ENCODE measurements at regions not wholly inside any gene's neighbourhood (a gene's known extent, or its start where the extent isn't known, plus 50 kb on each side); places are given as distances from the start of the nearest gene placed in this dataset.
A peak's percentile ranks its signal among the peaks of the same experiment; 100 is the strongest.

DNA sequence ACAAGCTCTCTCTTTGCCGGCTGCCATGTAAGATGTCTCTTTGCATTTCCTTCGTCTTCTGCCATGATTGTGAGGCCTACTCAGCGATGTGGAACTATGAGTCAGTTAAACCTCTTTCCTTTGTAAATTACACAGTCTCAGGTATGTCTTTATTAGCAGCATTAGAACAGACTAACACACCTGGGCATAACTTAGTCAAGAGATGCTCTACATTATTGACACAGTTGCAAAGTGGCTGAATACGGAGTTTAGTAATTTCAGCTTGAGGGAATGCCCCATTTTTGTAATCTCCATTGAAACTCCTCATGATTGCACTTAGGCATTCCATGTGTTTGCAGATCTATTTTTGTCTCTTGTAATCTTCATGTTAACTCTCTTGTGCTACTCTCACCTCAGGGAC lies 299.5 kb upstream of the HAND2 start:
- no peak for DNase-seq

GRCh38 chr4:173827707-173828106 lies 297.7 kb upstream of the HAND2 start:
- DNase-seq, result no peak

- no peak for DNase-seq
These were observed 291.8 kb upstream of the HAND2 start for GRCh38 chr4:173821876-173822275.

GRCh38 chr4:173821036-173821435 lies 291.0 kb upstream of the HAND2 start:
- no peak for DNase-seq

DNA sequence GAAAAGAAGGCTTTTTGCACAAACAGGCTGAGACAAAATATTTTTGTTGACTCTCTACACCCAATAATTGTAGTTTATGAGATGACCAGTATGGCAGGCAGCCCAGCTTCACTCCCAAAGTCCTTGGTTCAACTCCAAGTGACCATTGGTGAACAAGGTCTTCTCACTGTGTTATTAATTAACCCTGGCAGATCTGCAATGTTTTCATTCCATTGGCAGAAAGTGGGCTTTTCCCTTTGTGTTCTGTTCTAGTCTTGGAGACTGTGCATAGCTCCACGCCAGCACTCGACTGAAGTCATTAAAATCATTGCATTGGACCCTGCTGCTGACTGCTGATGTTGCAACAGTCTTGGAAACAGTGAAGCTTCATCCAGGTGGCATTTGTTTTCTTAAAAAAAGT lies 277.3 kb upstream of the HAND2 start:
- no peak for DNase-seq

DNA sequence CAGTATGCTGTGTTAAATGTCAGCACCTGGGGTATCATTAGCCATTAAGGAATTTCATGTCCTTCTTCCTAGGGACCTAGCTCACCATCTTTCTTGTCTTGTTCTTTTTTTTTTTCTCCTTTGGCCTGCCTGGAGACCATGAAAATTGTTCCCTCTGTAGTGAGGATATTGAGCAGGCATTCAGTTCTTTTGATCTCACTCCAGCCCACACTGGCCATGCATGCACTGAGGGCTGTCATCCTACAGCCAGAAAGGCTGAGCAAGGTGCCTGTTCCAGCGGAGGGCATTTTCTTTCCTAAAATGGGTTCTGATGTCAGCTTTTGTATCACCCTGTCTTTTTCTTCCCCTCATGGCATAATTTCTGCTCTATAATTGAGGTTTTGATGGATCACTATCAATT lies 275.9 kb upstream of the HAND2 start:
- DNase-seq, result no peak

- DNase-seq, result no peak
These were observed 272.6 kb upstream of the HAND2 start for GRCh38 chr4:173802662-173803022.

DNA sequence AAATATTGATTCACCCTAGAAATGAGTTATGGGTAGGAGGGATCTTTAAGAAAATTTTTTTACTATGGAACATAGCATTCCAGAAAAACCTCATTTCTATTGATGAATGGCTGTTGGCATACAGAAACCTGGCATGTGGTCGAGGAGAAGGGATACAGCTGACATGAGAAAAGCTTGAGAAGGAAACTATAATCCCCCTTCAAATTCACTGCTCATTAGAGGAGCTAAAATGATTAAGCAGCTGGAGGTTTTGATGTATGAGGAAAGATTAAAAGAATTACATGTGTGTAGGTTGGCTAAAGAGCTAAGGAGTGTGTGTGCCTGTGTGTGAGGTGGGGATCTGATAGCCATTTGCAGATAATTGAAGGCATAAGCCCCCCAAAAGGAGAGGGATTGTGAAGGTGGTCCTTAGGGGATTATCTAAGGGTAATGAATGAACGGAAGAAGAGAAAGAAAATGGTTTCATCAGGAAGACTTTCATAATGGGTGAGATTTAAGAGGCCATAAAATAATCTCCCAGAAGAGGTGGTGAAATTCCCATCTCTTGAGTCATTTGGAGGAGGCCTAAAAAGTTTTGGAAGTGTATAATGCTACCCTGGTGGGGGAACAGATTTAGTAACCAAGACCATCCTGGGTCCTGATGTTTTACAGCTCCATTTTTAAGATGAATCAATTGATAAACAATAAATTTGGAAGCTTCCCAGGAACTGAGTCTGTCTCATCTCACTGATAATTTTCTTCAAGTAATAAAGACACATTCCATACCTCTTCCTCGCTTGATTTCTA lies 272.0 kb upstream of the HAND2 start:
- DNase-seq, result no peak

GRCh38 chr4:173801361-173801760 lies 271.3 kb upstream of the HAND2 start:
- no peak for DNase-seq

GRCh38 chr4:173797296-173797695 lies 267.3 kb upstream of the HAND2 start:
- DNase-seq, result no peak

GRCh38 chr4:173794662-173795061 lies 264.6 kb upstream of the HAND2 start:
- DNase-seq, result no peak

- DNase-seq, result no peak
These were observed 264.0 kb upstream of the HAND2 start for GRCh38 chr4:173793937-173794510.

DNA sequence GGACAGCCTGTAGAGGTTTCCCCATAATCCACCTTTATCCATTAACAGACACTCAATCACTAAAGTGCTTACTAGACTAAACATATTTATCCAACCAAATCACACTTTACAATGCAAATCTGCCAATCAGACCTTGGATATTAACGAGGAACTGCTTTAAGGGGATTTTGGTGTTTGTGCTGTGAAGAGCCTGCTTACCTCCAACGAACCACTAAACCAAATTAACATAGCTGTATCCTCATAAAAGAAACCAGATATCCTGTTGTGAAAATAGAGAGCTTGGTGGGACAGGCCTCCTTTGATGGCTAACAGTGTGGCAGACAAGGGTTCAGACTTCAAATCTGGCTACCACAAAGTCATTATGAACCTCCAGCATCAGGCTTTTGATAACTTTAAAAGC lies 252.6 kb upstream of the HAND2 start:
- DNase-seq, result no peak

DNA sequence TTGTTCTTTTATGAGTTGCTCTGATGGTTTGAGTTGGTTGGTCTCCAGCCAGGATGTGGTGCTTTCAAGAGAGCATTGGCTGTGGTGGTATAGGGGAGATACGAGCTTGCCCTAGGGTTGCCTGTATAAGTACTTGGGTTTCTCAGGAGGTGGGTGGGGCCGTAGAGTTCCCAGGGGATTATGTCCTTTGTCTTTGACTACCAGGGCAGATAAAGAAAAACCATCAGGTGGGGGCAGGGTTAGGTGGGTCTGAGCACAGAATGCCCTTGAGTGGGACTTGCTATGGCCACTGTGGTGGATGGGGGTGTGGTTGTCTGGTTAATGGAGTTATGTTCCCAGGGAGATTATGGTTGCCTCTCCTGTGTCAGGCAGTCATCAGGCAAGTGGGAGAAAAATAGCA lies 247.9 kb upstream of the HAND2 start:
- no peak for DNase-seq

DNA sequence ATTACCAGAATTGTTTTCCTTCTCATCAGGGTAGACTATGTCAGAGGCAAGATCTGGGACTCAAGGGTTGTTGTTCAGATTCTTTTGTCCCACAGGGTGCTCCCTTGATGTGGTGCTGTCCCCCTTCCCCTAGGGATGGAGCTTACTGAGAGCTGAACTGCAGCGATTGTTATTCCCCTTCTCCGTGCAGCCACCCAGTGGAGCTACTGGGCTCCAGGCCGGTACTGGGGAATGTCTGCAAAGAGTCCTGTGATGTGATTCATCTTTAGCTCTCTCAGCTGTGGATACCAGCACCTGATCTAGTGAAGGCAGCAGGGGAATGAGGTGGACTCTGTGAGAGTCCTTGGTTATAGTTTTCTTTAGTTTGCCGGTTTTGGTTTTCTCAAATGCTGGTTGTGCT lies 247.4 kb upstream of the HAND2 start:
- DNase-seq, result no peak

DNA sequence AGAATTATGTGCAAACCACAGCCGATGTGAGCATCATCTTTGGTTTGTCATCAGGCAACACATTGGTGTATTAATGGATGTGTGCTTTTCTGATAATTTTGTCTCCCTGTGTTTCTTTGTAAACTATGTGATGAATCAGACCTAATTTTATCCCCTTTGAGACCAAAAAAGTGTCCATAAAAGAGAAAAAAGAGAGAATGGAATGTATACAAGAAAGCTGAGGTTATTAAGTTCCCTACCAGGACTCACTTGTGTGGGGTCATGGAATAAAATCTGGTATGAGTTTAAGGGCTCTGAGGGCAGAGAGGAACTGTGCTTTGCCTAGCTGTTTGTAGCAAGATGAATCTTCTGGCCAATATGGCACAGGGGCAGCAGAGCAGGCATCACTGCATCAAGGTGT lies 239.5 kb upstream of the HAND2 start:
- no peak for DNase-seq

- no peak for DNase-seq
These were observed 237.6 kb upstream of the HAND2 start for GRCh38 chr4:173767650-173768049.

DNA sequence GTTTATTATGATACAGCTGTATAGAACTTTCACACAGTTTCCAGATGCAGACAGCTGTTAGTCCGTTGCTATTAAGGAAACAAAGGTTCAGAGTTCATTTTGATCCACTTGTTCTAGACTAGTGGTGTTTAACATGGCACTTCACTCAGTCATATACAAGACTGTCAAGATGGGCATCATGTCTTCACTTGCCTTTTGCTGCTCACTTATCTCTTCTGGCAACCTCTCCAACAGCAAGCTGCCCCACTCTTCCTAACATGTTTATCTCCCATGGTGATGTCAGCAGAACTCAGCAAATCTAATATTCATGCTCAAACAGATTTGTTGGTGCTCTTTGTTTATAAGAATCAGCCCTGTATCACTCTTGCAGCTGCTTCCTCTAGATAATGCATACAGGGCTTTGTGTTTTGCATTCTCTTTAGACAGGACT lies 236.2 kb upstream of the HAND2 start:
- DNase-seq, result no peak

- DNase-seq, result no peak
These were observed 235.7 kb upstream of the HAND2 start for GRCh38 chr4:173765751-173766150.

DNA sequence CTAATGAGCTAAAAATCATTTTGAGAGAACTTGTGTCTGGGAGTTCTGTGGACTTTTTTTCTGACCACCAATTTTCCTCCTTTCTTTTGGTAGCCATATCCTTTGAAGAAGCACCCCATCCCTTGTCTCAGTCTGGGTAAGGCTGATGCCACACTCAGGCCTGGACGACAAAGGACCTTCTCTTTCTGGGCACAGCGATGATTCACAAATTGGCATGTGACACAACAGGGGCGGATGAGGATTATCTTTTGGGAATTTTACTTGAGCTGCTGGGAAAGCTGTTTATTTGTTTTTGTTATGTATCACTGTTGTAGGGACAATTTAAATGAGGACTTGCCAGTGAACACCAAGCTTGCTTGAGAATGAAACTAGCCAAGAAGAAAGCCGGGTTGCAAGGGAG lies 233.4 kb upstream of the HAND2 start:
- DNase-seq, result no peak

DNA sequence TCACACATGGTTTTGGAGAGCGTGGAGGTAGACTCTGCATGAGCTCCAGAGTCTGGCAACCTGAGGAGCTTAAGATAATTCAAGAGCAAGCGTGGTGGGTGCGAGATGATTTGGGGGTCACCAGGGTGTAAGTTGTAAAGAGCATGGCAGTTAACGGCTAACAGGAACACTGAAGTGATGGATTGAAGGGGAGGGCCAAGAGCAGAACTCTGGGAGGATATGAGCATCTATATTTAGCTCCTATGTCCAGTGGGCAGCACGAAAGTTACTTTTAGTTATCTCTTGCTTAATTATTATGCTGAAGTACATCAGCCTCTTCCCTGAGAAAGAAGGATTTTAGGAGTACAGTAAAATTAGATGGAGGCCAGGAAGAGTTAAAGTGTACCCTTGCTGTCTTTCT lies 231.9 kb upstream of the HAND2 start:
- no peak for DNase-seq

DNA sequence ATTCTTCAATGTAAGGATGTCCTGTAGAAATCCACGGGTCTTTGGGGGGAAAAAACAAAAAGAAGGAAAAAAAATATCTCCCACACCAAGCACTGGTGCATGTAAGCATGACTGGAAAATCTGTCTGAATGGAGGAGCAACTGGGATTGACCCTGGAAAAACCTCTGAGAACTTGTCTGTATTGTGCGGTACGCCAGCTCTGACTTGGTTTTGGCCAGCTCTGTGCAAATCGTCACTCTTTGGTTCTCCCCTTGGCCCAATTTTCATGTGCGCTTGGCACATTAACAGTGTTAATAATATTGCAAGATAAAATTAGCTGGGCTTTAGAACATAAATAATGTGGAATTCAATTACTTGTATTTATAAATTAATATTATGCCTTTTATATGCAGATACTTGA lies 231.2 kb upstream of the HAND2 start:
- DNase-seq, result no peak

GRCh38 chr4:173758132-173758531 lies 228.1 kb upstream of the HAND2 start:
- no peak for DNase-seq

DNA sequence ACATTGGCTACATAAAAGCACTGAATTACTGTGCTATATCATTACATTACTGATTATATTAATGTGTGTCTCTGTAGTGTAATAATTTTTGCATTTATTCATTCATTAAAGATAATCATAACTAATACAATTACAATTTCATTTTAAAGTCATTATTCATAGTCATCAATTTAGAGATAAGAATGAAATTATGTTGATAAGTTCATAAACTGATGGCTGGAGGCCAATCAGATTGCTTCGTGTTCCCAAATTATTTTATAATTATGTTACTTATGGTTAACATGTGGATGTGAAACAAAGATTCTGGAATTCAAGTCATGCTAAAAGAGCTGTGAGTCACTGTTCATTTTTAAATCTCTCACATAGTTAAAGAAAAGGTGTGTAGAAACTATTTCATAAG lies 223.4 kb upstream of the HAND2 start:
- no peak for DNase-seq

DNA sequence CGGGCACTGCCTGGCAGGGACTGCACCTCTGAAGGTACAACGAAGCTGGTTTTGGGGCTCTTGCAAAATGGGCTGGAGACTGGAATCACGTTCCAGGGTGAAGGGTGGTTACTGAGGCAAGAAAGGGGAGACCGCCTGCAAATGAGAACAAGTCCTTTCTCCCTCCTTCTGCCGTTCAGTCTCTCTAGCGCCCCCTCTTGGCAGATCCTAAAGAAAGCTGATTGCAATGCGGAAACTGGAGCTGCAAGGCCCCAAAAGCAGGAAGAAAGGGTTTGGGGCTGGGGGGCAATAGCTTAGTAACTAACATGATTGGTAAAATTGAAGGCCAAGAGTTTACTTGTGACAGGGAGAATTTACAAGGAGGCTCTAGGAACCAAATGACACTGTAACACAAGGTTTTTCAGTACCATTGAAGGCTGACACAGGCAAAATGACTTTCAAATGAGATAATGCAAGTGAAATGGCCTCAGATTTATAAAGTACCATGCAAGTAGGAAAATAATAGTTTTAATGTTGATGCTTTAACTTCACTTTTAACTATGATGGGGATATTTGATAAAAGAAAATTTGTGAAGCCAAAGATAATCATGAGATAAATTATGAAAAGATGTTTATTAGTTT lies 222.7 kb upstream of the HAND2 start:
- peak; percentile 4 for DNase-seq
